IMR-90 (cell line): ENCODE measurements at regions not wholly inside any gene's neighbourhood (a gene's known extent, or its start where the extent isn't known, plus 50 kb on each side); places are given as distances from the start of the nearest gene placed in this dataset.

ENCODE experiments used
- ATAC-seq: fragments of 200-7000 bp; cut with Tn5 transposase; 2 replicates; pipeline ENCODE4 v1.9.1; 2020; ENCODE audit warnings: low read depth, mild to moderate bottlenecking, moderate library complexity
- BruUV-seq: library from RNA; stranded (reverse); fragments of 400-500 nt; replicated peaks from 2 replicates; lab custom pipeline; 2021; lab: Mats Ljungman, UMichigan
- CTCF ChIA-PET: fragments of 300-600 bp; formaldehyde crosslinking; extraction: SDS; loops from one replicate; lab custom pipeline; 2021; ENCODE audit warnings: antibody characterized with exemption; lab: Yijun Ruan, JAX
- POLR2A ChIA-PET: fragments of 300-600 bp; sonication (Branson Sonifier 250); formaldehyde crosslinking; loops from one replicate; lab custom pipeline; 2022; ENCODE audit warnings: antibody characterized with exemption; ENCODE audit not compliant: unreplicated experiment; lab: Charles Lee
- DNase-seq: peaks from one replicate; pipeline ENCODE4 v3.0.0; 2013
- H2AFZ ChIP-seq: replicated peaks from 2 replicates; pipeline ENCODE3; 2013; ENCODE audit warnings: low read length, mild to moderate bottlenecking; ENCODE audit not compliant: poor library complexity
- H2AK5ac ChIP-seq: 2 replicates; pipeline ENCODE4 v1.6.1; 2013; ENCODE audit warnings: low read depth, low read length, inconsistent platforms
- H2AK9ac ChIP-seq: replicated peaks from 2 replicates; pipeline ENCODE3; 2013; ENCODE audit warnings: mild to moderate bottlenecking, low read depth, low read length, moderate library complexity; ENCODE audit not compliant: poor library complexity
- H2BK120ac ChIP-seq: 2 replicates; pipeline ENCODE4 v1.6.1; 2013; ENCODE audit warnings: low read depth, low read length, inconsistent platforms
- H2BK15ac ChIP-seq: 3 replicates; pipeline ENCODE4 v1.6.1; 2013; ENCODE audit warnings: low read depth, low read length, inconsistent platforms
- H2BK20ac ChIP-seq: 2 replicates; pipeline ENCODE4 v1.6.1; 2013; ENCODE audit warnings: low read depth, mild to moderate bottlenecking, inconsistent platforms, low read length, moderate library complexity
- H2BK5ac ChIP-seq: 2 replicates; pipeline ENCODE4 v1.6.1; 2013; ENCODE audit warnings: mild to moderate bottlenecking, low read depth, low read length, inconsistent platforms; ENCODE audit not compliant: poor library complexity, severe bottlenecking
- H3K14ac ChIP-seq: replicated peaks from 2 replicates; pipeline ENCODE4 v1.6.1; 2013; ENCODE audit warnings: low read depth, low read length, inconsistent platforms
- H3K18ac ChIP-seq: 2 replicates; pipeline ENCODE4 v1.6.1; 2013; ENCODE audit warnings: low read depth, low read length, control low read depth
- H3K23ac ChIP-seq: 2 replicates; pipeline ENCODE4 v1.6.1; 2013; ENCODE audit warnings: low read depth, low read length, inconsistent platforms
- H3K27ac ChIP-seq: 2 replicates; pipeline ENCODE4 v1.5.1; 2013; ENCODE audit warnings: mild to moderate bottlenecking, control low read depth, low read length; ENCODE audit not compliant: insufficient read depth
- H3K27me3 ChIP-seq: 2 replicates; pipeline ENCODE4 v1.6.1; 2013; ENCODE audit warnings: low read length; ENCODE audit not compliant: control insufficient read depth, insufficient read depth
- H3K36me3 ChIP-seq: 2 replicates; pipeline ENCODE4 v1.6.1; 2013; ENCODE audit warnings: low read length, mixed read lengths; ENCODE audit not compliant: control insufficient read depth, insufficient read depth
- H3K4ac ChIP-seq: 2 replicates; pipeline ENCODE4 v1.6.1; 2013; ENCODE audit warnings: low read depth, low read length, inconsistent platforms
- H3K4me1 ChIP-seq: 2 replicates; pipeline ENCODE4 v1.6.1; 2013; ENCODE audit warnings: low read length, mixed read lengths; ENCODE audit not compliant: control insufficient read depth, insufficient read depth
- H3K4me2 ChIP-seq: 2 replicates; pipeline ENCODE4 v1.6.1; 2013; ENCODE audit warnings: low read depth, mild to moderate bottlenecking, control low read depth, low read length, moderate library complexity
- H3K4me3 ChIP-seq: 2 replicates; pipeline ENCODE4 v1.5.1; 2013; ENCODE audit warnings: low read depth, mild to moderate bottlenecking, control low read depth, low read length, moderate library complexity; ENCODE audit not compliant: insufficient read depth
- H3K56ac ChIP-seq: 2 replicates; pipeline ENCODE4 v1.6.1; 2013; ENCODE audit warnings: low read length, inconsistent platforms; ENCODE audit not compliant: insufficient read depth; ENCODE audit errors: extremely low read depth
- H3K79me1 ChIP-seq, 2 experiments: 2 replicates each; pipeline ENCODE4 v1.6.1; 2013; ENCODE audit warnings: low read length in 2 of 2, inconsistent platforms in 1 of 2, low read depth in 1 of 2
- H3K9ac ChIP-seq: 2 replicates; pipeline ENCODE4 v1.6.1; 2013; ENCODE audit warnings: low read depth, low read length, control low read depth
- H3K9me1 ChIP-seq: 2 replicates; pipeline ENCODE4 v1.6.1; 2013; ENCODE audit warnings: low read length, inconsistent platforms; ENCODE audit not compliant: insufficient read depth
- H3K9me3 ChIP-seq: 2 replicates; pipeline ENCODE4 v1.6.1; 2013; ENCODE audit warnings: low read length; ENCODE audit not compliant: control insufficient read depth, insufficient read depth
- H4K20me1 ChIP-seq: 2 replicates; pipeline ENCODE4 v1.6.1; 2013; ENCODE audit warnings: low read length, inconsistent platforms; ENCODE audit not compliant: insufficient read depth
- H4K5ac ChIP-seq: 2 replicates; pipeline ENCODE4 v1.6.1; 2013; ENCODE audit warnings: mild to moderate bottlenecking, low read depth, low read length, control low read depth
- H4K8ac ChIP-seq, 2 experiments: 2 replicates each; pipeline ENCODE4 v1.6.1; 2013; ENCODE audit warnings: low read depth in 2 of 2, low read length in 2 of 2, control low read depth in 1 of 2, inconsistent platforms in 1 of 2
- H4K91ac ChIP-seq: 2 replicates; pipeline ENCODE4 v1.6.1; 2013; ENCODE audit warnings: low read depth, low read length, inconsistent platforms; ENCODE audit not compliant: insufficient read depth
- CEBPB ChIP-seq: IDR thresholded peaks from 2 replicates; pipeline ENCODE4 v1.6.1; 2012; ENCODE audit warnings: low read depth, low read length, improper control_type of control experiment
- FOS ChIP-seq: fragments of 150-350 bp; IDR thresholded peaks from 2 replicates; pipeline ENCODE4 v1.6.1; 2016; ENCODE audit warnings: low read depth, low read length
- POLR2A ChIP-seq: IDR thresholded peaks from 2 replicates; pipeline ENCODE4 v1.6.1; 2012; ENCODE audit warnings: mild to moderate bottlenecking, low read depth, low read length
- USF2 ChIP-seq: fragments of 150-350 bp; IDR thresholded peaks from 2 replicates; pipeline ENCODE4 v1.6.1; 2017; ENCODE audit warnings: mild to moderate bottlenecking, antibody characterized with exemption, low read length, low read depth
- WGBS, 2 experiments: methylation state at CpG; one replicate each; pipeline versions ENCODE4 v1.1.5 to v1.1.7; 2013; ENCODE audit warnings: missing lambda C conversion rate in 2 of 2; ENCODE audit not compliant: insufficient read length in 1 of 2; ENCODE audit errors: extremely low coverage in 2 of 2; 5-methylcytosine and 5-hydroxymethylcytosine counted together
- dilution Hi-C: fragments of 300-500 bp; cut with HindIII; formaldehyde crosslinking; loops from one replicate; pipeline ENCODE4 v1.14.3; 2018; ENCODE audit warnings: low sequenced_read_pairs; ENCODE audit not compliant: unreplicated experiment
- in situ Hi-C: fragments of 300-500 bp; cut with MboI; formaldehyde crosslinking; loops from 3 replicates; pipeline ENCODE4 v1.14.3; 2019; ENCODE audit warnings: low sequenced_read_pairs, inconsistent platforms, mixed read lengths
- intact Hi-C: fragments of 100-400 bp; cut with micrococcal nuclease; formaldehyde crosslinking; loops from 2 replicates; pipeline ENCODE4 v1.10.0; 2022

- H3K27me3 ChIP-seq = no peaks in the 10 kb centered on the region
- no peak overlapping the region for H3K27ac ChIP-seq
- H3K4me1 ChIP-seq = no peaks in the 10 kb centered on the region
- H3K9me1 ChIP-seq = no peaks in the 10 kb centered on the region
- H2AFZ ChIP-seq = no peak overlapping the region
- no peak for ATAC-seq
- DNase-seq = no peak
- H3K56ac ChIP-seq = no peak overlapping the region
- H3K4me2 ChIP-seq = no peak overlapping the region
- H4K20me1 ChIP-seq = no peaks in the 10 kb centered on the region
- H2BK5ac ChIP-seq = no peak overlapping the region
- BruUV-seq = no TSS peak
- H3K79me1 ChIP-seq = no peaks in the 10 kb centered on the region
- H3K9ac ChIP-seq = no peak overlapping the region
- H3K36me3 ChIP-seq = no peaks in the 10 kb centered on the region
- no peak overlapping the region for H3K18ac ChIP-seq
- H2BK20ac ChIP-seq = no peak overlapping the region
- intact Hi-C loops (no loop called here), in situ Hi-C loops (no loop called here), dilution Hi-C loops (no loop called here)
- no peak overlapping the region for H2AK9ac ChIP-seq
- ChIA-PET POLR2A (no interaction called here), CTCF (interaction anchor here (0.5 kb wide), 1 partner anchor 424 kb away, joined by 4 read pairs; no protein-coding TSS in a partner anchor)
- H4K5ac ChIP-seq = no peak overlapping the region
- no peak overlapping the region for H4K8ac ChIP-seq
- peaks cover 1% of the 10 kb centered on the region; the same call in 1 of the 2 replicates for H3K9me3 ChIP-seq
- no peak overlapping the region for H3K14ac ChIP-seq
- H2BK15ac ChIP-seq = no peak overlapping the region
- no peak overlapping the region for H3K23ac ChIP-seq
- H3K4me3 ChIP-seq = no peak overlapping the region
- H4K91ac ChIP-seq = no peak overlapping the region
- H3K4ac ChIP-seq = no peak overlapping the region
- no peak overlapping the region for H2AK5ac ChIP-seq
- no CpG with 5 or more reads among the region's 2 CpGs for WGBS, 2 experiments
- H2BK120ac ChIP-seq = no peak overlapping the region
- TF ChIP-seq CEBPB (peak; percentile 41; the same call in 1 of the 2 replicates), POLR2A (no peak), FOS (no peak), USF2 (no peak)
Observed at GRCh38 chr12:90390947-90391346, 564.0 kb downstream of the CCER1 start.
